ENCODE measurements at regions not wholly inside any gene's neighbourhood (a gene's known extent, or its start where the extent isn't known, plus 50 kb on each side); places are given as distances from the start of the nearest gene placed in this dataset.
"Not testable (repeated sequence)": the region's sequence is repeated elsewhere in the genome, so short reads cannot be mapped to it uniquely, and the experiment has no call there.

DNA sequence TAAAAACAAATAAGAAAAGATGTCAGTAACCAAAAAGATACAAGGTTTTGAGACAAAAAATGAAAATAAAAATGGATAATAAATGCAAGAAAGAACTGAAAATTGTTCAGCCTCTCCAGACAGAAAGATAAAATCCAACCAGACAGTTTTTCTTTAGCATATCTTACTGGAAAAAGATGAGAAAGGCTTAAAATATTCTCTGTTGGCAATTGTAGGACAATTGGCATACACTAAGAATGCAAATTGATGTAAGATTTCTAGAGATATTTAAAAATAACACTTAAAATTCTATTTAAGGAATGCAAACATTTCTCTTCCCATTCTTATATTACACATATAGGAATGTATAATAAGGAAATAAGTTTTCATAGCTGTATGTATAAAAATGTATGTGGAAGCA lies 590.6 kb downstream of the DSC3 start:
- DNase-seq (ENCODE audit: low spot score) = no peak

DNA sequence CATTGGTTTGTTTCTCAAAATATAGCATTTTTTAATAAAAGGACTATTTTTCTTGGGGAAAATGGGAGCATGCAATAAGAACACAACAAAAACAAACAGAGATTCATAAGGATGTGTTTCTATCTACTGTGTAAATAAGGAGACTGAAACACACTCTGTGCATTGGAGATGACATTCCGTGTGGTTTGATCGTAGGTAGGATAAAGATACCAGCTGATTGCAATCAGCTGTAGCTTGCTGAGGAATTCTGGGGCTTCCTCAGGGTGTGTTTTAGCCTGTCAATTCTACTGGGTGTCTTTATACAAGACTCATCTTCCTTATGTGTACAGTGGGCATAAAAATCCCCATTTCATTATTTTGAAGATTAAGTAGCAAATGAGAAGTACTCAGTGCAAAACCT lies 591.6 kb downstream of the DSC3 start:
- DNase-seq (ENCODE audit: low spot score) = no peak

DNA sequence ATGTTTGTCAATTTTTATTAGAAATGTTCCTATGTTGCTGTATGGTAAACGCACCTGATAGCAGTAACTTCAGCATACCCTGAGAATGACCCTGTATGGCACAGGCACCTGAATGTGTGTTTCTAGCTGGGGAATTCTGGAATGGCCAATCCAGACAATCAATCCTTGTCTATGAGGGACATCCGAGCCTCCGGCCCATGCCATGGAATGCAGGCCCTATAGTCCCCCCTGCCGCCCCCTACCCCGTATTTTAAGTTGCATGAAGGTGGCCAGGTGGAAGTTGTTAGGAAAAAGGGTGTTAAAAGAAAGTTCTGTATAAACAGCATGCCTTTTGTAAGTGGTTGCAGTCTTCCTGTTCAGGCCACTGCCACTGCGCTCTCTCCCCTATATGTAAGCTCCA lies 595.9 kb downstream of the DSC3 start:
- DNase-seq (ENCODE audit: low spot score) = no peak

DNA sequence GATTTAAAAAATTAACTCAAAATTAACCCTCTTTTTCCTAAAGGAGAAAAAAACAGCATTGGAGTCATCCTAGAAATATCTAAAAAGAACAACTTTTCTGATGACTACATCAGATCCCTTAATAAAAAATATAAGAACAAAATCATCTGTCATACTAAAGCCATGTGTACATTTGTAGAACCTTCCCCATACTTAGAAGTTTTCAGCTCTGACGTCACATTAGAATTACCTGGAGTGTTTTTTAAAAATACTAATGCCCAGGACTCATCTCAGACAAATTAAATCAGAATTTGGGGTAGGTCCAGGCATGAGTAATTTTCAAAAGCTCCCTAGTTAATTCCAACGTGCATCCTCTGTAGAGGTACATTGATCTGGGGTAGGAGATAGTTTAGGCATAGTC lies 598.0 kb downstream of the DSC3 start:
- no peak for DNase-seq (ENCODE audit: low spot score)

DNA sequence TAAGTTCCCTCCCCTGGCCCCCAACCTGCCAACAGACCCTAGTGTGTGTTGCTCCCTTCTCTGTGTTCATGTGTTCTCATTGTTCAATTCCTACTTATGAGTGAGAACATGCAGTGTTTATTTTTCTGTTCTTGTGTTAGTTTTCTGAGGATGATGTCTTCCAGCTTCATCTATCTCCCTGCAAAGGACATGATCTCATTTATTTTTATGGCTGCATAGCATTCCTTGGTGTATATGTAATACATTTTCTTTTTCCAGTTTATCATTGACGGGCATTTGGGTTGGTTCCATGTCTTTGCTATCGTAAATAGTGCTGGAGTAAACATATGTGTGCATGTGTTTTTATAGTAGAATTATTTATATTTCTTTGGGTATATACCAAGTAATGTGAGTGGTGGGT lies 602.2 kb downstream of the DSC3 start:
- DNase-seq (ENCODE audit: low spot score) = no peak

DNA sequence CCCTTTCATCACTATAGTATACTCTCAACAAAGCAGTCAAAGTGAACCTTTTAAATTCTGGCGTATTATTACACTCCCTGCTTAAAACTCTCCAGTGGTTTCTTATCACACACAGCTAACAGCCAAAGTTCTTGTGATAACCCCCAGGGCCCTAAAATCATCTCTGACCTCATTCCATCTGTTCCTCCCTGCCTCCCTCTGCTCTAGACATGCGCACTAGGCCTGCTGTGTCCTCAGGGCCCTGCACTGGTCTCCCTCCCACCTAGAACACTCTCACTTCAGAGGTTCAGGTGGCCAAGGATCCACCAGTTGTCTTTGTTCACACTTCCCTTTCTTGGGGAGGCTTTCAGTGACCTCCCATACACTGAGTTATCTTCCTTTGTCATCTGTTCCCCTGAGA lies 603.4 kb downstream of the DSC3 start:
- DNase-seq (ENCODE audit: low spot score) = no peak

DNA sequence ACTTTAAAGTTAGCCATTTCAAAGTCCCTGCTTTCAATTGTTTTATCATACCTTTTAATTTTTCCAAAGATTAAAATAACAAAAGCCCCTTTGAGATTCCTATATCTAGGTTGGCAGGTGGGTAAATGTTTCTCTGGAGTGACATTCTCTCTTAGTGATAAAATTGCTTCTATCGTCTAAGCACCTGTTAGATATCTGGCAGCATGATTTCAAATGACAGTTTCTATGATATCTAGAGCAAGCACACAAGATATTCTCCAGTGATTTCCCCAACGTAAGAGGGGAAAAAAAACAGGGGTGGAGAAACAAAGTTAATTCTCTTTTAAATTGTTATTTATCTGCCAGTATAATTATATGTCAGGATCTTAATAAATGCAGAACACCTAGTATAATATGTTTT lies 610.2 kb downstream of the DSC3 start:
- no peak for DNase-seq (ENCODE audit: low spot score)

DNA sequence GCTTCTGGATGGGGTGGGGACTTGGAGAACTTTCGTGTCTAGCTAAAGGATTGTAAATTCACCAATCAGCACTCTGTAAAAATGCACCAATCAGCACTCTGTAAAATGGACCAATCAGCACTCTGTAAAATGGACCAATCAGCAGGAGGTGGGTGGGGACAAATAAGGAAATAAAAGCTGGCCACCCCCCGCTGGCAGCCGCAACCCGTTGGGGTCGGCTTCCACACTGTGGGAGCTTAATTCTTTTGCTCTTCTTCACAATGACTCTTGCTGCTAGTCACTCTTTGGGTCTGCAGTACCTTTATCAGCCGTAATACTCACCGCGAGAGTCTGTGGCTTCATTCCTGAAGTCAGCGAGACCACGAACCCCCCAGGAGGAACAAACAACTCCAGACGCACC lies 623.1 kb downstream of the DSC3 start:
- not testable (repeated sequence) for DNase-seq (ENCODE audit: low spot score)

DNA sequence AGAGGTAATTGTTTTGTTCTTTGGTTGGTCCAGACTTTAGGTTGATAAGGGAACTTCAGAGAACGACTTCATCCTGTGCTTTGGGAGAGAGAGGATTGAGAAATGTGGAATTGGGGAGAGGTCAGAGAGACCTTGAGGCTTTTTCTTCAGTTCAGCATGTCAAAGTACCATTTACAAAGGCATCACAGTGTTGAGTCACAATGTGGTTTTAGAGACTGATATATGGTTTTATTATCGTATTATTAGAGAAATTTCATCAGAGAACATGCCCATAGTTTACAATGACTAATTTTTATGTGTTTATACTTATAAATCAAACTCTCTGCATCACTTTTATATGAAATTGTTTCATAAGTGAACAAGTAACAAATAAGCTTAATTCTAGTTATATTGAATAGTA lies 626.6 kb downstream of the DSC3 start:
- DNase-seq (ENCODE audit: low spot score) = no peak

DNA sequence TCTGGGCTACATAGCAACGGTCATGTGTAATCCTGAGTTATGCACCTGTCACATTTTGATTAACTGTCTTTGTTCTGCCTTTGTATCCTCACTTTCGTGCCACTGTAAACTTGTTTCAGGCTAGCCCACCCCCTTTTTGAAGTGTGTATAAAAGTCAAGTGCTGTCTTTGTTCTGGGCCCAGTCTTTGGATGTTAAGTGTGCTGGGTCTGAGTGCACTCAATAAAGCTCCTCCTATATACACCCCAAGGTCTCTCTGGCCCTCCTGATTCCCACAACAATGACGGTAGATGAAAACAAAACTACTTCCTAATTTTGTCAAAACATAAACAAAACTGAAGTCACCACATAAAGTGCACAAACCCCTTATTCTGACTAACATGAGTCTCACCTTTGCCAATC lies 633.4 kb downstream of the DSC3 start:
- no peak for DNase-seq (ENCODE audit: low spot score)

DNA sequence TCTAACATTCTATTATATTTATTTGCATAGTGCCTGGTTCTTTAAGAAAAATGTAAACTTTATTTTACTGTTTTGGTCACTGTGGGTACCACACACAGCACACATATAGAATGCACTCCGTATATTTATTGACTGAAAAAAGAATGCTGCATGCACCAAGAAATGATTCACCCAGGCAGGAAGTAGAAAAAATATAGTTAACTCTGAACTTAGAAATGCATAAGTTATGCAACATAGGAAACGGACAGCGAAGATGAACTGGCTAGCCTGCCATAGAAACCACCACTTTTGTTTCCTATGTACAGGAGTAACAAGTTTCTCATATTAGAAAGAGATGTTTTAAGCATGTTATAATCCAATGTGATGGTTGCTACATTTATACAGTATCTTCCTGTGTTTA lies 635.8 kb downstream of the DSC3 start:
- DNase-seq (ENCODE audit: low spot score) = no peak

DNA sequence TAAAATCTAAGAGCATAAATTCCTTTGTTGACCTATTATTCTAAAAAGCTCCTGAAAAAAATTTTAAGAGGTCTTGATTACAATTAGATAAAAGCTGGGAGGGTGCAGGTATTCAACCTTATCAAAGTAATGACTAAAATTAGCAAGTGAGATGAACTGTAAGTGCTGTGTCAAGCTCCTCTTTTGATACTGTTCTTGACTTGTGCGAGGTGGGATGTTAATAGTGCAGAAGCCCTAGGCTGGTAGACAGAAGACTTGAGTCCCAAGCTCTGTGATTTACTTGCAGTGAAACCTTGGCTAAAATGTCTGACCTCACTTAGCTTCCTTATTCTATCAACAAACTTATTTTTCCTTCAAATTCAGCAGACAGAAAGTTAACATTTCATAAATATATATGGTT lies 637.5 kb downstream of the DSC3 start:
- no peak for DNase-seq (ENCODE audit: low spot score)

DNA sequence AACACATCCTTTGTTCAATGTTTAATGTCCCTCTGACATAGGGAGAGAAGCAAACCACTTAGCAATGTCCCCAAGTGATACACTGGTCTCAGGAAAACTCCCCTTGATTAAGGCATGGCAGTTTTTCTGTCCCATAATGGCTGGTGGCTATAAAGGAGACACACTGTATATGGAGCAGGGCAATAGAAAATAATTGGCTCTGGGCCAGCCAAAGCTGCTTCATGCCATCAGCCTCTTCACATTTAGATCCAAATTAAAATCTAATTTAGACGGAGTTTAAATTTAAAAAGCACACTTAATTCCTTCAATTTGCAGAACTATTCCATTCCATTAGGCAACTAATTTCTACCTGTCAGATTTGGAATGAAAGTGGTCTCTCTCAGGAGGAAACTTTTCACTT lies 638.1 kb downstream of the DSC3 start:
- no peak for DNase-seq (ENCODE audit: low spot score)

DNA sequence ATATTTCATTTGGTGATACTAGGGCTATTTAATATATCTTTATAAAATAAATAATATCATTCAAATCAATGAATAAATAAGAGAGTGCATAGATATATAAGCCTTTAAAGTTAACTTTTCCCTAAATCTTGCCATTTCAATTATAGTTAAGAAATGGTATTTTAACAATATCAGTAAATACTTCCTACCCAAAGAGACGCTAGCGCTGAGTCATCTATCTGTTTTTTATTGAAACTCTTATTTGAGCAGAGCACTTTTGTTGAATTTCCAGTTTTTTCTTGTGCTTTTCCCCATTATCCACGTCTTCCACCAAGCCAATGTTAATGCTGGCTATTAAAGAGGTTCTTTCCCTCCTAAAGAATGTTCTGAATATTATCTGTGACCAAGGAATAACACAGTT lies 639.3 kb downstream of the DSC3 start:
- no peak for DNase-seq (ENCODE audit: low spot score)

DNA sequence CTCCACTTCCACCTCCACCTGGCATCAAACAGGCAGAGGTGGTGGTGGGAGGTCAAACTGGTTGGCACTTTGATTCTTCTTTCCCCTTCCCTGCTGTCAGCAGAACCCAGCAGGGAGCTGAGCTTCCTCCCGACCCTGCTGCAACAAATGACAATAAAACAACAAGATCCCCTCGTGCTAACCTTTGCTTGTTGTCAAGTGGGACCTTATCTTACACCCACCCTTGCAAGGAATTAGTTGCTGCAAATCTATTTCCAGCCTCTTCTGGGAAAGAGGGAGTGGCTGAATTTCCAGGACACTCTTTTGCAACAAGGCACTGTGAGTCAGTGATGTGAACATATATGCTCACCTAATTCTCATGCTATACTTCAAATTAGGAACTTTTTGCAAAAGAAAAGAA lies 655.1 kb downstream of the DSC3 start:
- DNase-seq (ENCODE audit: low spot score) = no peak

DNA sequence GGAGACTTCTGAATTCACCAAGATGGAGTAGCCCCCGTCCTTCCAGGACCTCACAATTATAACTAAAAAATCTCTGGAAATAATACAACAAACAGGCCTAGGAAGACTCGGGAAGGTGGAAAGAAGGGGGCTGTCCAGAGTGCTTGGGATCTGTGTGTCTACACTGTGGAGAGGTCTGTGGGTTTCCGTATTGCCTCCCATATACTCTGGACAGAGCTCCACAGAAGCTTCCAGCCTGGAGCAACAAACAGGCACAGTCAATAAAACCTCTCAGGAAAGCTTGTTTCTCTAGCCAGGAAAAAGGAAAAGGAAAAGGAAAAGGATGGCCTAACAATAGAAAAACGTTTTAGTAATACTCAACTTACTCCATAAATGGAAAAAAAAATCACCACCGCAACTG lies 655.9 kb downstream of the DSC3 start:
- no peak for DNase-seq (ENCODE audit: low spot score)

DNA sequence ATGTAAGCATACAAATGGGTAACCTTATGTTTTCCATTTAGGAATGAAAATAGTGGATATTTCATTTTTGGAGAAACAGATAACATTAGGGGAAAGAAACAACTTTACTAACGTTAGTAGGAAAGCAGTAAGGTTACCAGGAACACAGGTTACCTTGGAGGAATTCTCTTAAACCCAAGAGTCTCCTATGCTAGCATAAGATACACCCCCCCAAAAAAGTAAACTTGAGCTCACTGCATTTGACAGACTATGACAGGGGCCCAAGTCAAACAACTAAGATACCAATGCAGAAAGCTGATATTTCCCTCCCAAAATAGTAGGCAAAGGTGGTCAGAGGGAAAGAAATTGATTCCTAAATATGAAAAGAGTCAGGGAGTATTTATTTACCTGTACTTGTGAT lies 656.9 kb downstream of the DSC3 start:
- no peak for DNase-seq (ENCODE audit: low spot score)

DNA sequence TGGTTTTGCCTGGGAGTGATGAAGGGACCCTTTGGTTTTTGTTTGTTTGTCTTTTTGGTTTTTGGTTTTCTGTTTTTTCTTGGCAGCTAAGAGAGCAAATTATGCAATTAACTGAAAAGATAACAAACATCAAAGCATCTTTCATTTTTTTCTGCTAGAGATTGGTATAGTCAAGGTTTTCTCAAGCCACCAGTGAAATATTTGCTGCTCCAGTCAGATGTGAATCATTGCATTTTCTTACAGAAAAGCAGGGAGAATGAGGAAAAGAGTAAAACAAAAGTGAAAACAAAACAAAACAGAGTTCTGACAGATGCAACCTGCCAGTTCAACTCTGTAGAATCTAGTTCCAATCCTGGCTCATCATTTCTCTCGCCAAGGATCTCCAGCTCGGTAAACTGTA lies 660.7 kb downstream of the DSC3 start:
- DNase-seq (ENCODE audit: low spot score) = no peak

DNA sequence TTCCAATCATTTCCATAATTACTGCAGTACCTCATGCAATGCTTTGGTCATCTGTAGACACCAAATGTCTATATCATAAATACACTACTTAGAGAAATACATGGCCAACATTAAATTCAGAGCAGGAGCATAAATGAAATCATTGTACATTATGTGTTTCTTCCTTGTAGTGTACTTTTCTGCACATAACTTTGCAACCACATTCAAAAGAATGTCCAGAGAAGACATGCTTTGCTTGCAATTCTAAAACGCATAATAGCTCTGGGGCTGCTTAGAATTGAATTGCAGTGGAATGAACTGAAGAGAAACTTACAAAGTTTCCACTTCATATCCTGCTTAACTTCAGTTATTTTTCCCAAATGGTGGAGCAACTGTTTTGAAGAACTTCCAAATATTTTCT lies 664.4 kb downstream of the DSC3 start:
- DNase-seq (ENCODE audit: low spot score) = no peak

DNA sequence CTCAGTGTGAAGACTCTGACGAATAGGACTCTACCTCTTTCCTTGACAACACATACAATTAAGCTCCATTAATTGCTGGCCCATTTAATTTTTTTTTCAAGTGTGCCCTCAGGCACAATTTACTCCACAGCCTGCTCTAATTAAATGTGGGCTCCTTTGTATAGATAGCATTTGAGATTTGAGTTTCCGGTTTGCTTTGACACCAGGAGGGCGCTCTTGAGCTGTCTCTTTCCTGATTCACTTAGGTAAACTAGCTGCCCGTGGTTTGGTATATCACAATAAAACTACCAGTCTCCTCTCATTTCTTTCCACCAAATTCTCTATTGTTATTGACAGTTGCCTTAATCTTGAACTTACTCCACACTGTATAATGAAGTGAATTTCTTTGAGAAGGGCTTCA lies 666.0 kb downstream of the DSC3 start:
- DNase-seq (ENCODE audit: low spot score) = no peak

DNA sequence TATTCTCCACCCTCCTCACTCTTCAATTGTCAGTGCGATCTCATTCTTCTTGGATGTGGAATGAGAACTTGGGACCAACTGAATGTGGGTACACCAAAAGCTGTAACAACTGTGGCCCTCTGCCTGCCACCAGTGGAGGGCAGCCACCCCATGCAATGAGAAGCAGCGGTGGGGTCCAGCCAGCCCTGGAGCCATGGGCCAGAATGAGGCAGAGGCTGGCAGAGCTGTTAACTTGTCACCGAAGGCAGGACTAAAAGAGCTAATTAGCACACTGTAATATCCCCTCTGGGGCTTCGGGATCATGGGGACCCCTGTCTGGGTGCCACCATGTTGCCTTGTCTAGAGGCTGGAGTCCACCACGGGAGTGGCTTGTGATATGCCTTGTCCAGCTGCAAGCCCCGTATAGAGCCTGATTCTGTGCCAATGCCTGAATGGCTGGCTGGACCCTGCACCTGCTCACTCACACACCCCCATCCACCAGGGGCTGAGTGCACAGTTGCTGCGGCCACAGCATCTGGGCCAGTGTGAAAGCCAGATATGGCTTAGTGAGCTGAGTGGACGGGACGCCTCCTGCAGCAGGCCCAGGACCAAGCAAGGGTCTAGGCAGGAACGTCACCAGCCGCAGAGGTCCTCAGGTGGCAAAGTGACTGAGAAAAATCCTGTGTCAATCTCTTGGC lies 680.5 kb downstream of the DSC3 start:
- no peak for DNase-seq (ENCODE audit: low spot score)

DNA sequence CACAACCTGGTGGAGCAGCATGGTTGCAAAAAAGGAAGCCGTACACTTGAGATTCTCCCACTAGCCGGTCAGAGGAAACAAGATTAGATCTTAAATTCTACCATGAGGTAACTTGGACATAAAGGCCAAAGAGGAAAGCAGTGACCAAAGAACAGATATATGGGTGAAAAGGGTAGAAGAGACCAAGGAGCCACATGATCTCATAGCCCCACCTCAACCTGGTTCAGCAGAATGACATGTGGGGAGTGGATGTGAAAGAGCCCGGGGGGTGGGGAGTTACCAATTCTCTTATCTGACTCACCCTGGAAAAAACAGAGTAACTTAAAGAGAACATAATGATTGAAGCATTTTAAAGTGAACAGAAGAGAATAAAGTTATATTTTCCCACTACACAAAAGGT lies 683.0 kb downstream of the DSC3 start:
- no peak for DNase-seq (ENCODE audit: low spot score)

DNA sequence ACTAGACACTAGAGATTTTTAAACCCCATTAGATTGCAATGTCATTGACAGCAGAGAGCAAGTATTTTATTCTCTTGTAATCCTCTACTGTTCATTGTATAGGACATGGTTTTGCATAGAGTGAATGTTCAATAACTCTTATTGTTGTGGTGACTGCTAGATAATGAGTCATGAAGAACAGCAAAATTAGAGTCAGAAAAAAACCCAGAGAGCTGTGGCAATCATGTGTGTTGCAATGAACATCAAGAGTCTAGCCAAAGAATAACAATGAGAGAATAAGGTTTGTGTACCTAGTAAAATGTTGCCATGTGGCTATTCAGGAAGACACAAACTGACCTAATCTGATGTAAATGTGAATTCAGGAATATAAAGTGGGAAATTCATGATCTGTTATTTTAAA lies 684.0 kb downstream of the DSC3 start:
- DNase-seq (ENCODE audit: low spot score) = no peak

DNA sequence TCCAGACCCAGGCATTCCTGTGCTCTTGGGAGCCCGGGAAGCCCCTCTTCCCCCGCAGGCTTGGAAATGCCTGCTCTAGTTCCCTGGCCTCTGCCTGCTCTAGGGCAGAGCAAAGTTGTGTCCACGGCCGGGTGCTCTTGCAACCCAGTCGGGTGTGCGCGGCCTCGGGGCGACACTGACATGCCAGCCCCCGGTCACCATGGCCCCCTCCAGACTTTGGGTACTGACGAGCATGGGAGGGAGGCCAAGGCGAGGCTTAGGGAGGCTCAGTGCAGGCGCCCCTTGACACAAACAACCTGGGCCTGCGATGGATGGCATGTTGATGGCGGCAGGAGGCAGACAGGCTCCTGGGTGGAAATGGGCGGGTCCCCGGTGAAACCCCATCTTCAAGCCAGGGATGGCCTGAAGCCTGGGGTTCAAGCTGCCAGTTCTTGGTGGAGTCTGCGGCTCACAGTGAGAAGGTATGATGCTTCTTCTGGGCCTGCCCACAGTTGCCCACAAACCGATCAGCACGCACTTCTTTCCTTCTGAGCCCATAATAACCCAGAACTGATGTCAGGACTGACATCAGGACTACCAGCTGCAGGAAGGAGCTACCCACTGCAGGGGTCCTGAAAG lies 689.9 kb downstream of the DSC3 start:
- no peak for DNase-seq (ENCODE audit: low spot score)
